ENCODE measurements at regions not wholly inside any gene's neighbourhood (a gene's known extent, or its start where the extent isn't known, plus 50 kb on each side); places are given as distances from the start of the nearest gene placed in this dataset.
A peak's percentile ranks its signal among the peaks of the same experiment; 100 is the strongest.

GRCh38 chr9:70478963-70479641, 64.6 kb upstream of the KLF9 start:
- DNase-seq, result peak in 3 of 51 donors; percentile 5 to 28 (median 12)

GRCh38 chr9:70477907-70478480, 63.5 kb upstream of the KLF9 start:
- DNase-seq, result peak in 8 of 51 donors; percentile 11 to 53 (median 24)

- DNase-seq, result no peak
These were observed 62.8 kb upstream of the KLF9 start for GRCh38 chr9:70477146-70477745.

DNA sequence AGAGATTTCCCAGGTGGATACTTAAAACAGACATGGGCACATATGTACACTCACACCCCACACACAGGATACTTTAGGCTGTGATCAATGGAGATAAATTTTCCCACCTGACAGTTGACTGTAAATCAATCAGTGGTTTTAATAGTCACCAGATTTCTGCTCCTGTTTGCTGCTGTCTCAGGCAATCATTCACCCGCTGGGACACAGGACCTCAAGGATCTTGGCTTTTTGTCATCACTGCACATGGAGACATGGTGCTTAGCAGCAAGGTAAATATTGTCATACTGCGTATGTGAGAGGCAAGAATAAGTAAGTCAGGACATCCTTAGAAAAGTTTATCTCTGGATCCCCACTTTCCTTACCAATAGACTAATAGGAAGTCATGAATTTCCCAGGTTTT, 60.8 kb upstream of the KLF9 start:
- no peak for DNase-seq

GRCh38 chr9:70474413-70474812, 60.0 kb upstream of the KLF9 start:
- DNase-seq, result no peak

- DNase-seq, result no peak
These were observed 58.1 kb upstream of the KLF9 start for GRCh38 chr9:70472268-70473249.

- DNase-seq, result peak in 3 of 51 donors; percentile 17 to 45 (median 24)
These were observed 55.9 kb upstream of the KLF9 start for GRCh38 chr9:70470050-70471015.

DNA sequence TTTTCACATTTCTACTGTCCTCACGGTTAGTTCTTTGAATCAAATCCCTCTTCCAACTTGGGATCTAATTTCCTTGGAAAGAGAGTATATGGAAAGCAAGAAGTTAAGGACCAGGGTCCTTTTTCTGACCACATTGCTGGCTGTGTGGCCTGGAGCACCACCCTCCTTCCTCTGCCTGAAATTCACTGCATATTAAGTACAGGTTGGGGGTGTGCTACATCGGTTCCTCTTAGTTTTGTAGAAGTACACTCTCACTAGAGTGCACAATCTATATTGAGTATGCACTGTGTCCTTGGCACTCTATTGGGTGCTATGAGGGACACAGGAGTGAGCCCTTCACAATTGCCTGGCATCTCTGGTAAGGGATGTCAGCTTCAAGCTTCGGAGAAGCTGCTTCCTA, 53.8 kb upstream of the KLF9 start:
- DNase-seq, result no peak

GRCh38 chr9:70466976-70467561, 52.6 kb upstream of the KLF9 start:
- peak in 2 of 51 donors; percentile 44 to 61 for DNase-seq

DNA sequence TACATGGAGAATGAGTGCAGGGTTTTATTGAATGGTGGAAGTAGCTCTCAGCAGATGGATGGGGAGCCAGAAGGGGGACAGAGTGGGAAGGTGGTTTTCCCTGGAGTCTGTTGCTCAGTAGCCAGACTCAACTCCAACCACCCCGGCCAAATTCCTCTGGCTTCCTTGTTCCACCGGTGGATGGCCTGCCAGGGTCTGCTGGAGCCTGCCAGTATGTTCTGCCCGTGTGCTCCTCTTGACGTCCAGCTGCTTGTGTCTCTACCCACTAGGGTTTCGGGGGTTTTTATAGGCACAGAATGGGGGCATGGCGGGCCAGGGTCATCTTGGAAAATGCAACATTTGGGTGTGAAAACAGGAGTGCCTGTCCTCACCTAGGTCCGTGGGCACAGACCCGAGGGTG, 51.4 kb upstream of the KLF9 start:
- DNase-seq, result no peak

DNA sequence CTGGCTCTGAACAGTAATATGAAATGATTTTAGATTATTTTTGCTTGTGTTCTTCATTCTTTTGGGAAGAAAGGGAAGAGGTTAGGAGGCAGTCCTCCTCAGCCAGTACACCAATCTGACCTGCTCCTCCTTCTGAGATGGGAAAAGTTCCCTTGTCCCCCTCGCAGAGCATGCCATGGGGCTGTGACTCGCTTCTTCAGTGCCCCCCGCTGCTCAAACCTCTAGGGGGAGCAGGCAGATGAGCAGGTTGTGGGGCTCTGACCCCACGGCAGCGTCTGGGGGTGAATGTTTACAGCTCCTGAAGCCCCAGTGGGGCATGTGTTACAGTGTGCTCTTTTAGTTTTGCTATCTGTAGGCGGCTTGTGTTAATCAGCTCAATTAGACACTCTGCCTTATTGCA, 50.9 kb upstream of the KLF9 start:
- DNase-seq, result no peak
